GM23338 (cell line): ENCODE measurements at regions not wholly inside any gene's neighbourhood (a gene's known extent, or its start where the extent isn't known, plus 50 kb on each side); places are given as distances from the start of the nearest gene placed in this dataset.

ENCODE experiments used
- ATAC-seq: fragments of 200-7000 bp; cut with Tn5 transposase; 3 replicates; pipeline ENCODE4 v1.9.1; 2020
- DNase-seq: peaks from one replicate; pipeline ENCODE4 v3.0.0-alpha.2; 2015; ENCODE audit warnings: low spot score
- H2AFZ ChIP-seq: fragments of 200-600 bp; sonication (generic); 2 replicates; pipeline ENCODE4 v1.8.0; 2016; ENCODE audit warnings: antibody characterized with exemption, mild to moderate bottlenecking, moderate library complexity
- H3F3A ChIP-seq: fragments of 200-600 bp; sonication (generic); replicated peaks from 2 replicates; pipeline ENCODE4 v1.8.0; 2017; ENCODE audit warnings: antibody characterized with exemption, mixed run types, low read depth
- H3K27ac ChIP-seq: fragments of 200-600 bp; sonication (generic); 2 replicates; pipeline ENCODE4 v1.6.1; 2016; ENCODE audit warnings: low read depth
- H3K27me3 ChIP-seq: fragments of 200-600 bp; sonication (generic); 2 replicates; pipeline ENCODE4 v1.8.0; 2016; ENCODE audit warnings: mild to moderate bottlenecking, mixed run types, moderate library complexity; ENCODE audit not compliant: insufficient read depth
- H3K36me3 ChIP-seq: fragments of 200-600 bp; sonication (generic); 2 replicates; pipeline ENCODE4 v1.8.0; 2016; ENCODE audit warnings: mild to moderate bottlenecking; ENCODE audit not compliant: insufficient read depth
- H3K4me1 ChIP-seq: fragments of 200-600 bp; sonication (generic); 2 replicates; pipeline ENCODE4 v1.8.0; 2016; ENCODE audit warnings: mild to moderate bottlenecking, moderate library complexity; ENCODE audit not compliant: insufficient read depth
- H3K4me2 ChIP-seq: fragments of 200-600 bp; sonication (generic); 2 replicates; pipeline ENCODE4 v1.7.1; 2017; ENCODE audit warnings: mixed run types
- H3K4me3 ChIP-seq: fragments of 200-600 bp; sonication (generic); 2 replicates; pipeline ENCODE4 v1.6.1; 2016; ENCODE audit warnings: mixed run types
- H3K79me2 ChIP-seq: fragments of 200-600 bp; sonication (generic); replicated peaks from 2 replicates; pipeline ENCODE4 v1.8.0; 2017; ENCODE audit warnings: mild to moderate bottlenecking; ENCODE audit not compliant: insufficient read depth
- H3K9me2 ChIP-seq: fragments of 200-600 bp; sonication (generic); 2 replicates; pipeline ENCODE4 v1.8.0; 2017; ENCODE audit not compliant: insufficient read depth
- H4K20me1 ChIP-seq: fragments of 200-600 bp; sonication (generic); replicated peaks from 2 replicates; pipeline ENCODE4 v1.8.0; 2017; ENCODE audit warnings: mild to moderate bottlenecking; ENCODE audit not compliant: insufficient read depth
- H3K27ac Mint-ChIP-seq: 2 replicates; pipeline ENCODE4 v1.8.0; 2020; ENCODE audit warnings: inconsistent platforms, mild to moderate bottlenecking, moderate library complexity, mixed read lengths
- H3K27me3 Mint-ChIP-seq: 3 replicates; pipeline ENCODE4 v1.8.0; 2022; ENCODE audit warnings: low read depth, mild to moderate bottlenecking, moderate library complexity, mixed read lengths, inconsistent platforms; ENCODE audit not compliant: insufficient read depth, poor library complexity
- H3K36me3 Mint-ChIP-seq: 3 replicates; pipeline ENCODE4 v1.8.0; 2021; ENCODE audit warnings: low read depth, mild to moderate bottlenecking, inconsistent platforms, moderate library complexity, mixed read lengths
- H3K4me1 Mint-ChIP-seq: 3 replicates; pipeline ENCODE4 v1.8.0; 2020; ENCODE audit warnings: mild to moderate bottlenecking, inconsistent platforms, mixed read lengths
- H3K4me3 Mint-ChIP-seq: 3 replicates; pipeline ENCODE4 v1.8.0; 2021; ENCODE audit warnings: moderate library complexity, mild to moderate bottlenecking, inconsistent platforms, mixed read lengths
- H3K9me3 Mint-ChIP-seq: 3 replicates; pipeline ENCODE4 v1.8.0; 2020; ENCODE audit warnings: moderate library complexity, mild to moderate bottlenecking, inconsistent platforms, mixed read lengths
- EZH2phosphoT487 ChIP-seq: fragments of 200-600 bp; sonication (generic); IDR thresholded peaks from one replicate; pipeline ENCODE4 v1.8.1; 2018; ENCODE audit warnings: antibody characterized with exemption; ENCODE audit not compliant: unreplicated experiment
- JUNB ChIP-seq: IDR thresholded peaks from one replicate; pipeline ENCODE4 v1.6.1; 2016; ENCODE audit warnings: antibody characterized with exemption; ENCODE audit not compliant: unreplicated experiment
- POLR2AphosphoS5 ChIP-seq: IDR thresholded peaks from 2 replicates; pipeline ENCODE4 v1.6.1; 2016; ENCODE audit warnings: antibody characterized with exemption, low read depth
- REST ChIP-seq: IDR thresholded peaks from one replicate; pipeline ENCODE4 v1.6.1; 2018; ENCODE audit warnings: antibody characterized with exemption; ENCODE audit not compliant: unreplicated experiment
- STAT1 ChIP-seq: IDR thresholded peaks from one replicate; pipeline ENCODE4 v1.6.1; 2016; ENCODE audit warnings: antibody characterized with exemption; ENCODE audit not compliant: unreplicated experiment
- ZNF114 ChIP-seq: fragments of 250-450 bp; sonication (Bioruptor Pico); IDR thresholded peaks from 2 replicates; pipeline ENCODE4 v1.5.0; 2020; ENCODE audit warnings: mild to moderate bottlenecking, moderate library complexity
- ZNF331 ChIP-seq: fragments of 250-450 bp; sonication (Bioruptor Pico); IDR thresholded peaks from 2 replicates; pipeline ENCODE4 v1.5.0; 2020; ENCODE audit warnings: low read depth, mild to moderate bottlenecking, moderate library complexity
- TF ChIP-seq, protein P1 (sequence below): IDR thresholded peaks from 2 replicates; pipeline ENCODE4 v1.6.1; 2016; ENCODE audit warnings: antibody characterized with exemption
- TF ChIP-seq, protein P2 (sequence below): fragments of 250-450 bp; sonication (Bioruptor Pico); IDR thresholded peaks from 2 replicates; pipeline ENCODE4 v1.5.0; 2020; ENCODE audit warnings: mild to moderate bottlenecking, moderate library complexity
- TF ChIP-seq, protein P3 (sequence below), 2 experiments: fragments of 200-600 bp in 1 of 2; sonication (generic) in 1 of 2; conservative IDR thresholded peaks; 2 replicates each; pipeline versions ENCODE4 v1.5.1 to v1.6.1; 2016 to 2017; ENCODE audit warnings: antibody characterized with exemption in 2 of 2, low read depth in 2 of 2, mild to moderate bottlenecking in 2 of 2, moderate library complexity in 1 of 2

DNA sequence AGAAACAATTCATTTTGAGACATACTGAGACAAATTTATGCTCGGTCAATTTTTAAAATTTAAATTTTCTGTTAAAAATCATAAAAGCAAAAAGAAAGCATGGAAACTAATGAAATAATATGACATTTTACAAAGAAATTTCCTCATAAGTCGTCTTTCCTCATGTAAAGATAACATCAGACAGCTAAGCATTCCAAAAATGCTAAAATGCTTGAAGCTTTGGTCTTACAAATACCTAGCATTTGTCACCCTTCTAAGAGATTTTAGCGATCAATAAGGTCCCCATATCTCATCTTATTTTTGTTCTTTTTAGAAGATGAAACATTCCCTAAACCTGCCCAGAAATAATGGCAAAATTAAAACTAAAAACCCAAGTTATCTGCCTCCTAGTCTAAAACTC is 68.5 kb upstream of the FREM2 start:
- Mint-ChIP-seq H3K27ac (no peak overlapping the region), H3K27me3 (no peaks in the 10 kb centered on the region), H3K4me1 (peaks cover 10% of the 10 kb centered on the region; the same call in 2 of the 3 replicates), H3K4me3 (no peak overlapping the region), H3K9me3 (no peaks in the 10 kb centered on the region), H3K36me3 (no peaks in the 10 kb centered on the region)
- ATAC-seq (no peak), DNase-seq (no peak)
- no peaks in the 10 kb centered on the region for H3K27me3 ChIP-seq
- no peaks in the 10 kb centered on the region for H3F3A ChIP-seq
- H3K9me2 ChIP-seq, result peaks cover 6% of the 10 kb centered on the region; the same call in 1 of the 2 replicates
- no peaks in the 10 kb centered on the region for H3K36me3 ChIP-seq
- TF ChIP-seq EZH2phosphoT487, result no peak
- TF ChIP-seq REST, result no peak
- TF ChIP-seq, protein P1, sequence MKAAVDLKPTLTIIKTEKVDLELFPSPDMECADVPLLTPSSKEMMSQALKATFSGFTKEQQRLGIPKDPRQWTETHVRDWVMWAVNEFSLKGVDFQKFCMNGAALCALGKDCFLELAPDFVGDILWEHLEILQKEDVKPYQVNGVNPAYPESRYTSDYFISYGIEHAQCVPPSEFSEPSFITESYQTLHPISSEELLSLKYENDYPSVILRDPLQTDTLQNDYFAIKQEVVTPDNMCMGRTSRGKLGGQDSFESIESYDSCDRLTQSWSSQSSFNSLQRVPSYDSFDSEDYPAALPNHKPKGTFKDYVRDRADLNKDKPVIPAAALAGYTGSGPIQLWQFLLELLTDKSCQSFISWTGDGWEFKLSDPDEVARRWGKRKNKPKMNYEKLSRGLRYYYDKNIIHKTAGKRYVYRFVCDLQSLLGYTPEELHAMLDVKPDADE, result no peak
- no peak for TF ChIP-seq STAT1
- no peak for TF ChIP-seq JUNB
- TF ChIP-seq, protein P2, sequence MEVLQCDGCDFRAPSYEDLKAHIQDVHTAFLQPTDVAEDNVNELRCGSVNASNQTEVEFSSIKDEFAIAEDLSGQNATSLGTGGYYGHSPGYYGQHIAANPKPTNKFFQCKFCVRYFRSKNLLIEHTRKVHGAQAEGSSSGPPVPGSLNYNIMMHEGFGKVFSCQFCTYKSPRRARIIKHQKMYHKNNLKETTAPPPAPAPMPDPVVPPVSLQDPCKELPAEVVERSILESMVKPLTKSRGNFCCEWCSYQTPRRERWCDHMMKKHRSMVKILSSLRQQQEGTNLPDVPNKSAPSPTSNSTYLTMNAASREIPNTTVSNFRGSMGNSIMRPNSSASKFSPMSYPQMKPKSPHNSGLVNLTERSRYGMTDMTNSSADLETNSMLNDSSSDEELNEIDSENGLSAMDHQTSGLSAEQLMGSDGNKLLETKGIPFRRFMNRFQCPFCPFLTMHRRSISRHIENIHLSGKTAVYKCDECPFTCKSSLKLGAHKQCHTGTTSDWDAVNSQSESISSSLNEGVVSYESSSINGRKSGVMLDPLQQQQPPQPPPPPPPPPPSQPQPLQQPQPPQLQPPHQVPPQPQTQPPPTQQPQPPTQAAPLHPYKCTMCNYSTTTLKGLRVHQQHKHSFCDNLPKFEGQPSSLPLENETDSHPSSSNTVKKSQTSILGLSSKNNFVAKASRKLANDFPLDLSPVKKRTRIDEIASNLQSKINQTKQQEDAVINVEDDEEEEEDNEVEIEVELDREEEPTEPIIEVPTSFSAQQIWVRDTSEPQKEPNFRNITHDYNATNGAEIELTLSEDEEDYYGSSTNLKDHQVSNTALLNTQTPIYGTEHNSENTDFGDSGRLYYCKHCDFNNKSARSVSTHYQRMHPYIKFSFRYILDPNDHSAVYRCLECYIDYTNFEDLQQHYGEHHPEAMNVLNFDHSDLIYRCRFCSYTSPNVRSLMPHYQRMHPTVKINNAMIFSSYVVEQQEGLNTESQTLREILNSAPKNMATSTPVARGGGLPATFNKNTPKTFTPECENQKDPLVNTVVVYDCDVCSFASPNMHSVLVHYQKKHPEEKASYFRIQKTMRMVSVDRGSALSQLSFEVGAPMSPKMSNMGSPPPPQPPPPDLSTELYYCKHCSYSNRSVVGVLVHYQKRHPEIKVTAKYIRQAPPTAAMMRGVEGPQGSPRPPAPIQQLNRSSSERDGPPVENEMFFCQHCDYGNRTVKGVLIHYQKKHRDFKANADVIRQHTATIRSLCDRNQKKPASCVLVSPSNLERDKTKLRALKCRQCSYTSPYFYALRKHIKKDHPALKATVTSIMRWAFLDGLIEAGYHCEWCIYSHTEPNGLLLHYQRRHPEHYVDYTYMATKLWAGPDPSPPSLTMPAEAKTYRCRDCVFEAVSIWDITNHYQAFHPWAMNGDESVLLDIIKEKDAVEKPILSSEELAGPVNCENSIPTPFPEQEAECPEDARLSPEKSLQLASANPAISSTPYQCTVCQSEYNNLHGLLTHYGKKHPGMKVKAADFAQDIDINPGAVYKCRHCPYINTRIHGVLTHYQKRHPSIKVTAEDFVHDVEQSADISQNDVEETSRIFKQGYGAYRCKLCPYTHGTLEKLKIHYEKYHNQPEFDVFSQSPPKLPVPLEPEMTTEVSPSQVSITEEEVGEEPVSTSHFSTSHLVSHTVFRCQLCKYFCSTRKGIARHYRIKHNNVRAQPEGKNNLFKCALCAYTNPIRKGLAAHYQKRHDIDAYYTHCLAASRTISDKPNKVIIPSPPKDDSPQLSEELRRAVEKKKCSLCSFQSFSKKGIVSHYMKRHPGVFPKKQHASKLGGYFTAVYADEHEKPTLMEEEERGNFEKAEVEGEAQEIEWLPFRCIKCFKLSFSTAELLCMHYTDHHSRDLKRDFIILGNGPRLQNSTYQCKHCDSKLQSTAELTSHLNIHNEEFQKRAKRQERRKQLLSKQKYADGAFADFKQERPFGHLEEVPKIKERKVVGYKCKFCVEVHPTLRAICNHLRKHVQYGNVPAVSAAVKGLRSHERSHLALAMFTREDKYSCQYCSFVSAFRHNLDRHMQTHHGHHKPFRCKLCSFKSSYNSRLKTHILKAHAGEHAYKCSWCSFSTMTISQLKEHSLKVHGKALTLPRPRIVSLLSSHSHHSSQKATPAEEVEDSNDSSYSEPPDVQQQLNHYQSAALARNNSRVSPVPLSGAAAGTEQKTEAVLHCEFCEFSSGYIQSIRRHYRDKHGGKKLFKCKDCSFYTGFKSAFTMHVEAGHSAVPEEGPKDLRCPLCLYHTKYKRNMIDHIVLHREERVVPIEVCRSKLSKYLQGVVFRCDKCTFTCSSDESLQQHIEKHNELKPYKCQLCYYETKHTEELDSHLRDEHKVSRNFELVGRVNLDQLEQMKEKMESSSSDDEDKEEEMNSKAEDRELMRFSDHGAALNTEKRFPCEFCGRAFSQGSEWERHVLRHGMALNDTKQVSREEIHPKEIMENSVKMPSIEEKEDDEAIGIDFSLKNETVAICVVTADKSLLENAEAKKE, result no peak
- TF ChIP-seq ZNF114 (CRISPR knock-in tag), result no peak
- TF ChIP-seq POLR2AphosphoS5, result no peak
- TF ChIP-seq, protein P3, sequence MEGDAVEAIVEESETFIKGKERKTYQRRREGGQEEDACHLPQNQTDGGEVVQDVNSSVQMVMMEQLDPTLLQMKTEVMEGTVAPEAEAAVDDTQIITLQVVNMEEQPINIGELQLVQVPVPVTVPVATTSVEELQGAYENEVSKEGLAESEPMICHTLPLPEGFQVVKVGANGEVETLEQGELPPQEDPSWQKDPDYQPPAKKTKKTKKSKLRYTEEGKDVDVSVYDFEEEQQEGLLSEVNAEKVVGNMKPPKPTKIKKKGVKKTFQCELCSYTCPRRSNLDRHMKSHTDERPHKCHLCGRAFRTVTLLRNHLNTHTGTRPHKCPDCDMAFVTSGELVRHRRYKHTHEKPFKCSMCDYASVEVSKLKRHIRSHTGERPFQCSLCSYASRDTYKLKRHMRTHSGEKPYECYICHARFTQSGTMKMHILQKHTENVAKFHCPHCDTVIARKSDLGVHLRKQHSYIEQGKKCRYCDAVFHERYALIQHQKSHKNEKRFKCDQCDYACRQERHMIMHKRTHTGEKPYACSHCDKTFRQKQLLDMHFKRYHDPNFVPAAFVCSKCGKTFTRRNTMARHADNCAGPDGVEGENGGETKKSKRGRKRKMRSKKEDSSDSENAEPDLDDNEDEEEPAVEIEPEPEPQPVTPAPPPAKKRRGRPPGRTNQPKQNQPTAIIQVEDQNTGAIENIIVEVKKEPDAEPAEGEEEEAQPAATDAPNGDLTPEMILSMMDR (conservative IDR thresholded peaks at IDR 0.05; ENCODE audit: low read depth in 2 of 2), result no peak
- TF ChIP-seq ZNF331, result no peak
- no peaks in the 10 kb centered on the region for H4K20me1 ChIP-seq
- H2AFZ ChIP-seq, result no peak overlapping the region
- no peaks in the 10 kb centered on the region for H3K79me2 ChIP-seq
- H3K4me1 ChIP-seq, result peaks cover under 1% of the 10 kb centered on the region; the same call in 1 of the 2 replicates
- H3K4me3 ChIP-seq, result no peak overlapping the region
- no peak overlapping the region for H3K4me2 ChIP-seq
- no peak overlapping the region for H3K27ac ChIP-seq
